ENCODE measurements at regions not wholly inside any gene's neighbourhood (a gene's known extent, or its start where the extent isn't known, plus 50 kb on each side); places are given as distances from the start of the nearest gene placed in this dataset.
"Not testable (repeated sequence)": the region's sequence is repeated elsewhere in the genome, so short reads cannot be mapped to it uniquely, and the experiment has no call there.

- H4K20me1 ChIP-seq (ENCODE audit: low read depth); H3K79me2 ChIP-seq (ENCODE audit: low read depth); H3K36me3 ChIP-seq; H3F3A ChIP-seq (ENCODE audit: low read depth); H3K4me2 ChIP-seq; H3K9me3 ChIP-seq (ENCODE audit: low read depth); H3K9ac ChIP-seq; H3K4me1 ChIP-seq; H3K4me3 ChIP-seq; H3K27me3 ChIP-seq; H3K27ac ChIP-seq; H3K27ac Mint-ChIP-seq; H2AFZ ChIP-seq (replicated peaks); H3K9me3 Mint-ChIP-seq; H3K4me3 Mint-ChIP-seq; H3K4me1 Mint-ChIP-seq; DNase-seq (ENCODE audit: low spot score); H3K36me3 Mint-ChIP-seq; H3K27me3 Mint-ChIP-seq (ENCODE audit: insufficient read depth, low read depth): not testable (repeated sequence)
Measured at GRCh38 chrX:63218202-63218601, 132.9 kb downstream of the SPIN4 start.

GRCh38 chrX:63217549-63217948 lies 133.6 kb downstream of the SPIN4 start:
- not testable (repeated sequence) for H3K9ac ChIP-seq; DNase-seq (ENCODE audit: low spot score); H3K4me1 ChIP-seq; H3K27me3 ChIP-seq; H3K4me3 Mint-ChIP-seq; H3F3A ChIP-seq (ENCODE audit: low read depth); H3K36me3 ChIP-seq; H3K9me3 Mint-ChIP-seq; H3K79me2 ChIP-seq (ENCODE audit: low read depth); H3K4me1 Mint-ChIP-seq; H3K27ac ChIP-seq; H3K4me3 ChIP-seq; H3K36me3 Mint-ChIP-seq; H3K4me2 ChIP-seq; H3K27ac Mint-ChIP-seq; H3K27me3 Mint-ChIP-seq (ENCODE audit: insufficient read depth, low read depth); H2AFZ ChIP-seq (replicated peaks); H4K20me1 ChIP-seq (ENCODE audit: low read depth); H3K9me3 ChIP-seq (ENCODE audit: low read depth)

GRCh38 chrX:63209645-63210044 lies 141.5 kb downstream of the SPIN4 start:
- H3K27ac Mint-ChIP-seq; H3K4me3 Mint-ChIP-seq; H3F3A ChIP-seq (ENCODE audit: low read depth); H3K4me3 ChIP-seq; DNase-seq (ENCODE audit: low spot score); H3K36me3 Mint-ChIP-seq; H3K9me3 ChIP-seq (ENCODE audit: low read depth); H4K20me1 ChIP-seq (ENCODE audit: low read depth); H3K4me1 Mint-ChIP-seq; H3K27me3 Mint-ChIP-seq (ENCODE audit: insufficient read depth, low read depth); H3K27ac ChIP-seq; H3K4me2 ChIP-seq; H3K36me3 ChIP-seq; H3K4me1 ChIP-seq; H3K27me3 ChIP-seq; H3K9me3 Mint-ChIP-seq; H3K9ac ChIP-seq; H2AFZ ChIP-seq (replicated peaks); H3K79me2 ChIP-seq (ENCODE audit: low read depth): not testable (repeated sequence)

DNA sequence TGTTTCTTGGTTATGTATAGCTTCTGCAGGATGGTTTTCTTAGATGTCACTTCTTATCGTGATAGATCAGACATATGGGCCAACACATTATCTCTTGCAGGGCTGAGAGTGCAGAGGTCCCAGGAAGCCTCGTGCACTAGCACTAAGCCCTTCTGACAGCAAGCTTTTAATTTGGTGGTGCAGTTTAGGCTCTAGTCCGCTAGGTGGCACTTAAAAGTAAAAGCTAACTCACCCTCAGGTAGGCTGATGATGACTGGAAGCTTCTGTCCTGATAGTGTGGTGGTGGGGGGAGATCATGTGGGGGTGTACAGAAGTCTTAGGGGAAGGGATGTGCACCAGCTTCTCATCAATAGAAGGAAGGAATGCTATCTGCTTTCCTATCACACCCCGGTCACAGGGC lies 142.0 kb downstream of the SPIN4 start:
- H3K79me2 ChIP-seq (ENCODE audit: low read depth); H3K9me3 Mint-ChIP-seq; H3K4me3 ChIP-seq; H3K27me3 Mint-ChIP-seq (ENCODE audit: insufficient read depth, low read depth); H3K4me2 ChIP-seq; H3K4me1 ChIP-seq; H3F3A ChIP-seq (ENCODE audit: low read depth); H3K27ac Mint-ChIP-seq; H3K9ac ChIP-seq; H3K9me3 ChIP-seq (ENCODE audit: low read depth); H3K36me3 ChIP-seq; H3K4me1 Mint-ChIP-seq; H3K36me3 Mint-ChIP-seq; H3K4me3 Mint-ChIP-seq; DNase-seq (ENCODE audit: low spot score); H3K27ac ChIP-seq; H2AFZ ChIP-seq (replicated peaks); H3K27me3 ChIP-seq; H4K20me1 ChIP-seq (ENCODE audit: low read depth): not testable (repeated sequence)

GRCh38 chrX:63204266-63205074 lies 146.7 kb downstream of the SPIN4 start:
- H3K36me3 Mint-ChIP-seq; H3K4me3 Mint-ChIP-seq; H3K27me3 ChIP-seq; H3K27ac Mint-ChIP-seq; H3K4me2 ChIP-seq; H3K9me3 Mint-ChIP-seq; H3K9ac ChIP-seq; H3K79me2 ChIP-seq (ENCODE audit: low read depth); H2AFZ ChIP-seq (replicated peaks); H3K27me3 Mint-ChIP-seq (ENCODE audit: insufficient read depth, low read depth); H4K20me1 ChIP-seq (ENCODE audit: low read depth); H3K9me3 ChIP-seq (ENCODE audit: low read depth); H3F3A ChIP-seq (ENCODE audit: low read depth); H3K4me1 Mint-ChIP-seq; DNase-seq (ENCODE audit: low spot score); H3K36me3 ChIP-seq; H3K4me1 ChIP-seq; H3K4me3 ChIP-seq; H3K27ac ChIP-seq: not testable (repeated sequence)

DNA sequence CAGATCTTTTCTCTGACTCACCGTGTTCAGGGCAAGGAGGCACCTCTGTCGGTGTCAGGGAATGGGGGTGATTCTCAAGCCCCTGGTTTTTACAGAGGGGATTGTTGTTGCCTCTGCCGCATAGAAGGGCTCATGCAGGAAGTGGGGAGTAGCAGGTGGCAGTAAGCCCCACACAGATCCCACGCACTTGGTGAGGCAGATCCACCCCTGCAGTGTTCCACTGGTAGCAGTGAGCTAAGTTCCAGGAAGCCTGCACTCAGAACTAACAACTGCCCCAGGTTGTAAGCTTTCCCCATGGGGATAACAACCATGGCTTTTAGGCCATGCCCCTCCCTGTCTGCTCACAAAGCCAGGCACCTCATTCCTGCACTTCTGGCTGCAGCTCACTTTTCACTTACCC lies 149.1 kb downstream of the SPIN4 start:
- not testable (repeated sequence) for H3K9me3 Mint-ChIP-seq; DNase-seq (ENCODE audit: low spot score); H3K4me3 Mint-ChIP-seq

DNA sequence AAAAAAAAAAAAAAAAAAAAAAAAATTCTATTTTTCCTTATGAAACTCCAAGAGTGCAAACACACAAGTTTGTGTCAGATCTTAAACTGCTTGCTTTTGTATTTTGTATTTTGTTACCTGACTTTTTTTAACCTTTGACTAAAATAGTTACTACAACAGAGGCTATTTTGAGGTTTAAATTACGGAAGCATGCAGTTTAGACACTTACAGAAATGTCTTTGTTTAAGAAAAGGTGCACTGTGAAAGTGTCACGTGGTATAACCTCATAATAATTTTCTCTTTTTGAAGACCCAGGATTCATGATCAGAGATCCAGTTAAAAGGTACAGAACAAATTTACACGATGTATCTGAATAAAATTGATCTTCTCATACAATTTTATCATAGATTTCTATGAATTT lies 152.4 kb downstream of the SPIN4 start:
- H3K4me3 ChIP-seq; H3K36me3 Mint-ChIP-seq; H3K4me1 ChIP-seq; H3K27me3 Mint-ChIP-seq (ENCODE audit: insufficient read depth, low read depth); H2AFZ ChIP-seq (replicated peaks); H3K27ac Mint-ChIP-seq; H3K9me3 ChIP-seq (ENCODE audit: low read depth); DNase-seq (ENCODE audit: low spot score); H3F3A ChIP-seq (ENCODE audit: low read depth); H3K4me3 Mint-ChIP-seq; H3K4me2 ChIP-seq; H3K27me3 ChIP-seq; H3K9ac ChIP-seq; H3K27ac ChIP-seq; H3K9me3 Mint-ChIP-seq; H3K79me2 ChIP-seq (ENCODE audit: low read depth); H3K4me1 Mint-ChIP-seq; H4K20me1 ChIP-seq (ENCODE audit: low read depth); H3K36me3 ChIP-seq: not testable (repeated sequence)

More for the DNA sequence above, 149.1 kb downstream of the SPIN4 start:
- not testable (repeated sequence) for H3K36me3 Mint-ChIP-seq; H3K27me3 ChIP-seq; H3K4me1 ChIP-seq; H3K36me3 ChIP-seq; H3F3A ChIP-seq (ENCODE audit: low read depth); H3K4me2 ChIP-seq; H3K4me1 Mint-ChIP-seq; H3K9ac ChIP-seq; H3K9me3 ChIP-seq (ENCODE audit: low read depth); H3K79me2 ChIP-seq (ENCODE audit: low read depth); H2AFZ ChIP-seq (replicated peaks); H3K27ac Mint-ChIP-seq; H3K27ac ChIP-seq; H3K27me3 Mint-ChIP-seq (ENCODE audit: insufficient read depth, low read depth); H3K4me3 ChIP-seq; H4K20me1 ChIP-seq (ENCODE audit: low read depth)

DNA sequence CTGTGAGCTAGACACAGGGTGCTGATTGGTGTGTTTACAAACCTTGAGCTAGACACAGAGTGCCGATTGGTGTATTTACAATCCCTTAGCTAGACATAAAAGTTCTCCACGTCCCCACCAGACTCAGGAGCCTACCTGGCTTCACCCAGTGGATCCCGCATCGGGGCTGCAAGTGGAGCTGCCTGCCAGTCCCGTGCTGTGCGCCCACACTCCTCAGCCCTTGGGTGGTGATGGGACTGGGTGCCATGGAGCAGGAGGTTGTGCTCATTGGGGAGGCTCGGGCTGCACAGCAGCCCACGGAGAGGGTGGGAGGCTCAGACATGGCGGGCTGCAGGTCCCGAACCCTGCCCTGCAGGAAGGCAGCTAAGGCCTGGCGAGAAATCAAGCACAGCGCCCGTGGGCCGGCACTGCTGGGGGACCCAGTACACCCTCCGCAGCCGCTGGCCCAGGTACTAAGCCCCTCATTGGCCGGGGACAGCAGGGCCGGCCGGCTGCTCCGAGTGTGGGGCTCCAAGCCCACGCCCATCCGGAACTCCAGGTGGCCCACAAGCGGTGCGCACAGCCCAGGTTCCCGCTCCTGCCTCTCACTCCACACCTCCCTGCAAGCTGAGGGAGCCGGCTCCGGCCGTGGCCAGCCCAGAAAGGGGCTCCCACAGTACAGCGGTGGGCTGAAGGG lies 158.6 kb downstream of the SPIN4 start:
- H3K36me3 ChIP-seq; H3F3A ChIP-seq (ENCODE audit: low read depth); H3K27me3 ChIP-seq; H3K4me3 Mint-ChIP-seq; H3K4me1 ChIP-seq; H3K4me1 Mint-ChIP-seq; H3K27ac Mint-ChIP-seq; H3K4me2 ChIP-seq; H3K27ac ChIP-seq; H2AFZ ChIP-seq (replicated peaks); H3K27me3 Mint-ChIP-seq (ENCODE audit: insufficient read depth, low read depth); H3K36me3 Mint-ChIP-seq; H4K20me1 ChIP-seq (ENCODE audit: low read depth); DNase-seq (ENCODE audit: low spot score); H3K9ac ChIP-seq; H3K4me3 ChIP-seq; H3K79me2 ChIP-seq (ENCODE audit: low read depth): not testable (repeated sequence)
- peaks cover 13% of the 10 kb centered on the region for H3K9me3 ChIP-seq (ENCODE audit: low read depth)
- peaks cover 24% of the 10 kb centered on the region for H3K9me3 Mint-ChIP-seq
